HG03521 (cell line): ENCODE measurements at regions not wholly inside any gene's neighbourhood (a gene's known extent, or its start where the extent isn't known, plus 50 kb on each side); places are given as distances from the start of the nearest gene placed in this dataset.

ENCODE experiments used
- ATAC-seq: cut with Tn5 transposase; IDR thresholded peaks from one replicate; pipeline ENCODE4 v1.9.1; 2021; ENCODE audit warnings: mild to moderate bottlenecking, moderate library complexity; ENCODE audit not compliant: unreplicated experiment

- no peak for ATAC-seq
Measured at GRCh38 chr18:11279461-11279860, 130.1 kb upstream of the PIEZO2 start.

- no peak for ATAC-seq
Measured at GRCh38 chr18:11276678-11277077, 127.3 kb upstream of the PIEZO2 start.

GRCh38 chr18:11274144-11274794, 124.9 kb upstream of the PIEZO2 start:
- ATAC-seq: no peak

GRCh38 chr18:11272516-11272915, 123.1 kb upstream of the PIEZO2 start:
- no peak for ATAC-seq

- ATAC-seq: no peak
Measured at GRCh38 chr18:11271954-11272353, 122.6 kb upstream of the PIEZO2 start.

- ATAC-seq: no peak
Measured at GRCh38 chr18:11269257-11269656, 119.9 kb upstream of the PIEZO2 start.

- ATAC-seq: no peak
Measured at GRCh38 chr18:11268741-11269233, 119.4 kb upstream of the PIEZO2 start.

GRCh38 chr18:11268153-11268552, 118.8 kb upstream of the PIEZO2 start:
- no peak for ATAC-seq

- ATAC-seq: no peak
Measured at GRCh38 chr18:11266781-11267480, 117.6 kb upstream of the PIEZO2 start.

- no peak for ATAC-seq
Measured at GRCh38 chr18:11261486-11261885, 112.1 kb upstream of the PIEZO2 start.

GRCh38 chr18:11260961-11261461, 111.6 kb upstream of the PIEZO2 start:
- no peak for ATAC-seq

- no peak for ATAC-seq
Measured at GRCh38 chr18:11259469-11260150, 110.2 kb upstream of the PIEZO2 start.

- no peak for ATAC-seq
Measured at GRCh38 chr18:11258039-11258610, 108.8 kb upstream of the PIEZO2 start.

GRCh38 chr18:11256251-11256650, 106.9 kb upstream of the PIEZO2 start:
- no peak for ATAC-seq

- no peak for ATAC-seq
Measured at GRCh38 chr18:11251891-11252270, 102.5 kb upstream of the PIEZO2 start.

GRCh38 chr18:11251229-11251890, 102.0 kb upstream of the PIEZO2 start:
- ATAC-seq: no peak

GRCh38 chr18:11249391-11249790, 100.0 kb upstream of the PIEZO2 start:
- no peak for ATAC-seq

- no peak for ATAC-seq
Measured at GRCh38 chr18:11247381-11247970, 98.1 kb upstream of the PIEZO2 start.

GRCh38 chr18:11246495-11247300, 97.3 kb upstream of the PIEZO2 start:
- ATAC-seq: no peak

GRCh38 chr18:11245879-11246278, 96.5 kb upstream of the PIEZO2 start:
- no peak for ATAC-seq
